Right lobe of liver (tissue), 4 donors: ENCODE measurements at regions not wholly inside any gene's neighbourhood (a gene's known extent, or its start where the extent isn't known, plus 50 kb on each side); places are given as distances from the start of the nearest gene placed in this dataset.

Experiments
- CTCF ChIP-seq, 4 donors: fragments of 200-600 bp in 3 of 4; fragments of 450-650 bp in 1 of 4; IDR thresholded peaks; one replicate each; pipeline versions ENCODE4 v1.5.1 to v1.8.0; 2016 to 2022; ENCODE audit warnings: antibody characterized with exemption in 4 of 4, mild to moderate bottlenecking in 2 of 4
- POLR2A ChIP-seq: fragments of 450-650 bp; IDR thresholded peaks from one replicate; pipeline ENCODE4 v1.6.1; 2017; ENCODE audit warnings: antibody characterized with exemption, mild to moderate bottlenecking
- donor health status: DM: no; HTN: no; CAD: no.
- donor health status: DM: no; HTN: no; CAD: no.
- donor health status: DM: no; HTN: yes; CAD: no.

- TF ChIP-seq CTCF (IDR thresholded peaks at IDR 0.05) (no peak), POLR2A (no peak)
Observed at GRCh38 chr14:59107819-59108218, 80.6 kb upstream of the DAAM1 start.
